IPS-11a (cell line): ENCODE measurements at regions not wholly inside any gene's neighbourhood (a gene's known extent, or its start where the extent isn't known, plus 50 kb on each side); places are given as distances from the start of the nearest gene placed in this dataset.
"Not testable (repeated sequence)": the region's sequence is repeated elsewhere in the genome, so short reads cannot be mapped to it uniquely, and the experiment has no call there.

ENCODE experiments used
- H3K4me3 ChIP-seq: one replicate; pipeline ENCODE4 v1.5.1; 2013; ENCODE audit warnings: low read depth, low read length, control low read depth

DNA sequence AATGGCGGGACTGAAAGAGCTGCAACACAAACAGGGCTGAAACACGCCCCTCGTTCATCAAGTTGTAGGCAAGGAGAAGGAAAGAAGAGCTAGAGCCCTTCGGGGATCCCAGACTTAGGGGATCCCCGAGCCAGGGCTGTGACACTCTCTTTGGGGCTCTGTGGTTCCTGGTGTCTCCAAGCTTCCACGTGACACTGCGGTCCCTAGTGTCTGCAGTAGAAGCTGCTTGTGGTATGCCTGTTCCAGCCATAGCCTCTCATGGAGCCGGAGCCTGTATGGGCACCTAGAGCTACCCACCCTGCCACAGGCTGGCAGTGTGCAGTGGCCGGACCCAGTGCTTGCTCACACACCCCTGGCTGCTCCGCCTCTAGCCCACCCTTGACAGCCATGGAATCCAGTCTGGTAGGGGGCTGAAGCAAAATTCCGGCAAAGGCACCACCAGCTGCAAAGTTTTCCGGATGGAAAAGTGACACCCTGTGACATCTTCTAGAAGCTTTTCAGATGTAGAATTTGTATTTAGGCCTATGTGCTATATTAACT, 1439.6 kb upstream of the ACO1 start:
- no peak overlapping the region for H3K4me3 ChIP-seq

DNA sequence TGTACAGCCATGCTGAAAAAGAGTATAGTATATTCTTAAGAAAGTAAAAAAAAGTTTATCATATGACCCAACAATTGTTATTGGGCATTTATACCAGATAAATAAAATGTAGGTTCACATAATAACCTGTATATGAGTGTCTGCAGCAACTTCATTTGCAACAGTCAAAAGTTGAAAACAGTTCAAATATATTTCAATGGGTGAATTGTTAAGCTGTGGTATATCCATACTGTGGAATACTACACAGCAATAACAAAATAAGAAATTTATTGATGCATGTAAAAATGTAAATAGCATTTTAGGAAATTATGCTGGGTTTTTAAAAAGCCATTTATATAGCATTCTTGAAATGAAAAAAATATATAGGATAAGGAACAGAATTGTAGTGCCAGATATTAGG, 1420.1 kb upstream of the ACO1 start:
- H3K4me3 ChIP-seq = no peak overlapping the region

DNA sequence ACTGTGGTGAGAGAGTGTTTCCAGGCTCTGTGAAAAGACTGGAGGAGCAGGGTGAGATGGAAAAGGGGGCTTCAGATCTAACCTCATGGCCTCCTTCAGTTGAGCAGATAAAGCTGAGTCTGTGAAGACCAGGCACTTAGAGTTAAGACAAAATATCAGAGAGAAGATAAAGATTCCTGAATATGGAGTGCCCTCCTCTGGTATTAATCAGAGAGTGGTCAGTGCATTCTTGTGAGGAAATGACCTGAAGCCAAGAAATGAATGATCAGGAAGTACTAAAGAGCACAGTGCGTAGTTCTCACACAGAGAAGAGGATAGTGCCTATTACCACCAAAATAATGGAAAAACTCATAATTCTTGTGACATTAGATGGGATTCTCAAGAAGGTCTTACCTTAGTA, 1417.0 kb upstream of the ACO1 start:
- H3K4me3 ChIP-seq = no peak overlapping the region

DNA sequence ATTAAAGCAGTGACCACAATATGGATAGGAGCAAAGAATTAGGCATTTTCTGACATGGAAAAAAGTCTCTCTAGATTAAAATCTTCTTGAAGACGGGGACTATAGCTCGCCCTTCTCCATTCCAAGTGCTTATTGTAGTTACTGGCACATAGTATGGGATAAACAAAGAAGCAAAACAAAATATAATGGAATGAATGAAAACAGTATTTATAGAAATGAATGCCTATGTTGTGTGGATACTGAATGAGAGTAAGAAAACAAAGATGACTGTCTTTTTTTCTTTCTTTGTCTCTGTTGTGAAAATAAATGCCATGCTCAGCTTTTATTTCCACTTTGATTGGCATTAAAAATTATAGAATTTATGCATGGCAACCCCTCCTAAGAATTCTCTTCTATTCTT, 1414.3 kb upstream of the ACO1 start:
- H3K4me3 ChIP-seq = no peak overlapping the region

DNA sequence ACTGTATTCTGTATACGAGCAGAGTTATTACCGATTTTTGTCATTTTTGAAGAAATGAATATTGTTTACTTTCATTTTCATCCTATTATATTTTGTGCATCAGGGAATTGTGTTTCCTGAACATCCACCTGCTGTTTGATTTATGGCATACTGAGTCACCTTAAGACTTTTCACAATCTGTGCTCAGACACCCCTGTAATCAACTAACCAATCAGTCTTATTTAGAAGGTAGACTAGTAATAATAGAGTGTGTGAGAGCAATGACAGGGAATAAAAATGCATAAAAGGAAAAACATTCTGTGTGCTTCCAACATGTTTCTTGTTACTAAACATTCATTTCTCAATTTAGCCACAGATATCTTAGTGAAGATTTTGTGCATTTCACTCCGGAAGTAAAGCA, 1413.6 kb upstream of the ACO1 start:
- H3K4me3 ChIP-seq = no peak overlapping the region

DNA sequence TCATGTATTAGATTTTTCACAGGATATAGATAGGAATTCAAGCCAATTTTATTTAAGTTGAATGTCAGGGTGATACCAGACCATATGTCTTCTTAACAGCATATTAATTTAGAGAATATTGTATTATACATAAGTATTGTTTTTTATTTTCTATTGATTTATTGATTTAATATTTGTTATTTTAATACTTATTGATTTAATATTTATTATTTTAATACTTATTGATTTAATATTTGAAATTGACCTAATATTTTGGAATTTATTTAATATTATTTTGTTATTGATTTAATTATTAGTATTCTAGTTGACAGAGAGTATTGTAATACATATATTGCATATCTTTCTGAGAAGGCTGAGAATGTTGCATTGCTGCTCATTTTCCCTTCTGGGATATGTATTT, 1411.8 kb upstream of the ACO1 start:
- no peak overlapping the region for H3K4me3 ChIP-seq

DNA sequence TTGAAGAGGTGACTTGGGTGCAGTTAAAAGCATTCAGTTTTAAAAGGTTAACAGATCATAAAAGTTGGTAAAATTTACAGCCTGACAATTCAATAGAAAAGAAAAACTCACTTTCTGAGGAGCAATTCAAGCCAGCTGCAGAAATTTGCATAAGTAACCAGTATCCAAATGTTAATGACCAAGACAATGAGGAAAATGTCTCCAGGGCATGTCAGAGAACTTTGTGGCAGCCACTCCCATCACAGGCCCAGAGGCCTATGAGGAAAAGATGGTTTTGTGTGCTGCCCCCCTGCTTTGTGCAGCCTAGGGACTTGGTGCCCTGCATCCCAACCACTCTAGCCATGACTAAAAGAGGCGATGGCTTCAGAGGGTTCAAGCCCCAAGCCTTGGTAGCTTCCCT, 1406.5 kb upstream of the ACO1 start:
- H3K4me3 ChIP-seq = no peak overlapping the region

DNA sequence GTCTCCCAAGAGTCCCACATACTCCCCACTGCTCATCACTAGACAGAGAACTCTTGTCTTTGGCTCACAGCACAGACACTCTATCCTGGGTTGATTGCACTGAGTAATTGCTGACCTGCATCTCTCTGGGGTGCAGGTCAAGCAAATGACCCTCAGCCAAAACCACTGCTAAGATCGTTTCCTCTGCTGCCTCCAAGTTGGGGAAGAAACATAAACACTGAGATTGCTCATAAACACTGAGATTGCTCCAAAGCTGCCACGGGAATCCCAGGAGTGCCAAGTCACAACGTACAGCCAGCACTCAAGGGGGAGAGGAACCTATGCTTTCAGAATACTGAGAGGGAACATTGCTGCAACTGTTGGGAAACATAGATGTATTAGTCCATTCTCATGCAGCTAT, 1402.1 kb upstream of the ACO1 start:
- no peak overlapping the region for H3K4me3 ChIP-seq

DNA sequence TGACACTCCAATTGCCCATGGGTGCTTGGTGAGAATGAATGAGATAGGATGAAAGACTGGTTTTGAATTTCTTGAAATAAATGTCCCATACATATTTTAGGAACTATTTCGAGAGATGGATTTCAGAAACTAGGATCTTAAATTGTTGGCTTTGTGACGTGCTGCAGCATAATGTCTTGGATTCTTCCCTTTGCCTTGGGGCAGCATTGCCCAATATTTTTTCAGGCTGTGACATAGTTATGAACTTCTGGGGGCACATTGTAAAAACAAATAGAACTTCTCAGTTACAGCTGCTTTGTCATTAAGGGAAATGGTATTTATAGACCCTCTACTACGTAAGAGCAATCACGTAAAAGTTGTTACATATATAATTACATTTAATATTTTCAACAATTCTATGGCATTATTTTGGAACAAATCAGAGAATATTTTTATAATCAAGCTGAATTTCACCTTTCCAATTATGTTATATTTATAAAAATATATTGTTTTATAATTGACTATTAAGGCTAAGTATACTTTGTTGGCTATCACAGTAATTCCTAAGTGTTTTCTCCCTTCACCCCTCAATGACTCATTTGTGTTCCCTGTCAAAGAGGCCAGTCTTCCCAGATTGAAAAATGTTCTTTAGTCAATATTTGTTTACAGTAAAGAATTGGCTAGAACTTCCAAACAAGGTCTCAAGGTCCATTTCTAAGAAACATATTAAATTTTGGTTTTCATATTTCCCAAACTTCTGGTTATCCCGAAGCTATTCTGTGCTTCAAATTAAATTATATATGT, 1388.3 kb upstream of the ACO1 start:
- no peak overlapping the region for H3K4me3 ChIP-seq

DNA sequence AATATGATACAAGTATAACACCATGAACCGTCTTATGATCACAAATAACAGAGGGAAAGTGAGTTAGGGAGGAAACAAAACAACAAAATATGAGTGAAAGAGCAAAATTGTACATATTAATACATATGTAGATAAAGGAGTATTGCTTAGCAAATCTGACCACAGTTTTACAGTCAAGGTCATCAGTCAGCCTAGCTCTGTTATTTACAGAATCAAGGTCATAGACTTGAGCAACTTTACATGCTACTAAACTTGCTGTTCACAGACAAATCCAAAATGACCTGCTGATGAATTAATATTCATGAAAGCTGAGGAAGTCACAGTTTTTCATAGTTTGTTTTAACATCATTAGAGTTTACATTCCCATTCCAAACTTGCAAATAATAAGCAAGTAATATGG, 1387.7 kb upstream of the ACO1 start:
- H3K4me3 ChIP-seq = no peak overlapping the region

DNA sequence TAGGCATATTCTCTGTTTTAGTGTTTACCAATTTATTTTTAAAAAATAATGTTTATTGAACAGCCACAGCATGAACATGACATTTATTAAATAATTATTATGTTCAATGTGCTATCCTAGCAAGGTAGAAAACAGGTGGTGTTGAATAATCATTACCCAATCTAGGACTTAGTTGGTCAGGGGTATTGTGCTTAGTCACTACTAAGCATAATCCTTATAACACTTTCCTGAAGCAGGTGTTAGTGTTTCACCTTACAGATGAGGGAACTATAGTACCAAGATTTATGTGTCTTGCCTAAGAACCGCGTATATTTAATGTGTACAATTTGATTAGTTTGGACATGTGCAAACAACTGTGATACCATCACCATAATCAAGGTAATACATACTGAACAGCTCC, 1387.2 kb upstream of the ACO1 start:
- H3K4me3 ChIP-seq = no peak overlapping the region

DNA sequence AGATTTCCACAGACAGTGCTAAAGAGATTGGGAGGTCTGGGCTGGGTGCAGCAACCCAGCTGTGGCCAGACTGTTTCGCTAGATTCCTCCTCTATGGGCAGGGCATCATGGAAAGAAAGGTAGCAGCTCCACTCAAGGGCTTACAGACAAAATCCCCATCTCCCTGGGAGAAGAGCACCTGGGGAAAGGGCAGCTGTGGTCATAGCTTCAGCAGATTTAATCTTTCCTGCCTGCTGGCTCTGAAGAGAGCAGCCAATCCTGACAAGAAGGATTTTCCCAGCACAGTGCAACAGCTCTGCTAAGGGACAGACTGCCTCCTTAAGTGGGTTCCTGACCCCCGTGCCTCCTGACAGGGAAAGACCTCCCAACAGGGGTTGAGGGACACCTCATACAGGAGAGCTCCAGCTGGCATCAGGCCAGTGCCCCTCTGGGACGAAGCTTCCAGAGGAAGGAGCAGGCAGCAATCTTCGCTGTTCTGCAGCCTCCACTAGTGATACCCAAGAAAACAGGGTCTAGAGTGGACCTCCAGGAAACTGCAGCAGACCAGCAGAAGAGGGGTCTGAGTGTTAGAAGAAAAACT, 1379.3 kb upstream of the ACO1 start:
- no peak overlapping the region for H3K4me3 ChIP-seq

DNA sequence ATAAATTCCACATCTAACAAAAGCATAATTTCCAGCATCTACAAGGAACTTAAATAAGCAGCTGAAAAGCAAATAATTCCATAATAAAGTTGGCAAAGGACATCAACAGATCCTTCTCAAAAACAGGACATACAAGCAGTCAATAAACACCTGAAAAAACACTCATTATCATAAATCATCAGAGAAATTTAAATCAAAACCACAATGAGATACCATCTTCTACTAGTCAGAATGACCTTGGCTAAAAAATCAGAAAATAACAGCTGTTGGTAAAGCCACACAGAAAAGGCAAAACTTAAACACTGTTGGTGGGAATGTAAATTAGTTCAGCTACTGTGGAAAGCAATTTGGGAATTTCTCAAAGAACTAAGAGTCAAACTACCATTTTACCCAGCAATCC, 1371.1 kb upstream of the ACO1 start:
- H3K4me3 ChIP-seq = no peak overlapping the region

DNA sequence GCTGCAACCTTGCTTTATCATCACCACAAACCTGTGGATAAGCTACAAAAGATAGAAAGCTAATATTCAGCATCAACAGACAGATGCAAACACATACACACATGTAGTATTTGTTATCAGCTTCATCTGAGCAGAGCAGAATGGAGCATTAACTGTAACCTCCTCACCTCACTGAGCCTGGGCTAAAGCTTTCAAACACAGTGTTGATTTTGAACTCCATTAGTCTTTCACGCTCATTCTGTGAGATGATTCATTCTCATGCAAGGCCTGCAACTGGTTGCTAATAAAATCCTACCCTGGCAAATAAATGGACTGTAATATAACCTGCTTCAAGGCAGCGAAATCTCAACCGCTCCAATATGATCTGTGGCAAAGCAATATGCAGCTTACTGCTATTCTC, 1360.6 kb upstream of the ACO1 start:
- H3K4me3 ChIP-seq = no peak overlapping the region

DNA sequence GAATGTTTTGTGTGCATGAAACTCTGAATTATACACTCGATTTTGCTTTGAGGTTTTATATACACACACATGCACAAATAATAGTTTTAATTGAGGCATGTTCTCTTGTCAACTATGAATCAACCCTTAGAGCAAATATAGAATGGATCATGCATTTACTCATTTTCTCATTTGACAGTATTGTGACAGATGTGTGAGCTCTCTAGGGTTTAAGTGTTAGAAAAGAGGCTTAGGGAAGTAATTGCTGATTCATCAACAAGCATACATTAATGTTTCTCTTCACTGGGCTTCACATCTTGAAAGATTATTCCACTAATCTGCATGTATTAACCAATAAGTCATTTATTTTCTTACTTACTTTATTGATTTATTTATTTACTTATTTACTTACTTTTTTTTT, 1356.8 kb upstream of the ACO1 start:
- H3K4me3 ChIP-seq = no peak overlapping the region

DNA sequence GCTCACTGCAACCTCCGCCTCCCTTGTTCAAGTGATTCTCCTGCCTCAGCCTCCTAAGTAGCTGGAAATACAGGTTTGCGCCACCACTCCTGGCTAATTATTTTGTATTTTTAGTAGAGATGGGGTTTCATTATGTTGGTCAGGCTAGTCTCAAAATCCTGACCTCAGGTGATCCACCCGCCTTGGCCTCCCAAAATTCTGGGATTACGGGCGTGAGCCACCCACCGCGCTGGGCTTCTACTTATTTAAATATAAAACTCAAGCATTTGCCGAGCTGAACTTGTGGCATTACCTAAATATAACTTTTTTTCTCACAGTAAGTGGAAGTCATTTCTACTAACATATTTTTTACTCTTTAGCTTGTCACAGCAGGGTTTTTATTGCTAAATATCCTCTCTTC, 1356.3 kb upstream of the ACO1 start:
- H3K4me3 ChIP-seq = no peak overlapping the region

DNA sequence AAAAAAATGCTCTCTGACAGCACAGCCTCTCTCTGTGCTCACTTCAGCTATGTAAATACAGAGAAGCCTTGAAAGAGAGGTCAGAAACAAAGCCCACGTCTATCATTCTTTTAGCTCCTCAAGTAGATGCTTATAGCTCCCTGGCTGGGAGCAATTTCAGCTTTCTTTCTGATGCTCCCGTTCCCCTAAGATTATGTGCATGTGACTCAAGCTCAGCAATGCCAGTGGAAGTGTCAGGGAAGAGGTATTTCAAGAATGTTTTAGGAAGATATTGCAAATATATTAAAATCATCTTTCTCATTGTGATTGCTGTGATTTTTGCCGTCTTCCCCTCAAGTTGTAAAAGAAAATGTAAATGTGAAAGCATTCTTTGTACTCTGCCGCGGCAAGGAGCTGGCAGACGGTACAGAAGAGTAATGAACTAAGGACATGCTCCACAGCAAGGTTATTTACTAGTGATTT, 1353.7 kb upstream of the ACO1 start:
- H3K4me3 ChIP-seq = no peak overlapping the region

DNA sequence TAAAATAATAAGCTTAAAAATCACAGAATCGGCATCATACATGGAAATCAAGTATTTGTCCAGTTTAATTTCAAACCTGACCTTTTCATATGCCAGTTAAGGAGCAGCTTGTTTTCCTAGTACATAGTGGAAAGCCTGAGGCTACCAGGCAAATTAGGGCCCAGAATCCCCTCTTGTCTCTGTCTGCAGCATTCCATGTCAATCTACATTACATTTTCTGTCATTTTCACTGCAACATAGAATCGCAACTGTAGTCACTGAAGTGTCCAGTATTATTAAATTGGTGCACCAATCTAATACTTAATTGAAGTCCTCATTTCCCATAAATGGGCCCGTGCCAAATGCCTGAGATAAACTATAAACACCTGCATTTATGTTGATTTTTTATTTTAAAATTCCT, 1352.2 kb upstream of the ACO1 start:
- no peak overlapping the region for H3K4me3 ChIP-seq

DNA sequence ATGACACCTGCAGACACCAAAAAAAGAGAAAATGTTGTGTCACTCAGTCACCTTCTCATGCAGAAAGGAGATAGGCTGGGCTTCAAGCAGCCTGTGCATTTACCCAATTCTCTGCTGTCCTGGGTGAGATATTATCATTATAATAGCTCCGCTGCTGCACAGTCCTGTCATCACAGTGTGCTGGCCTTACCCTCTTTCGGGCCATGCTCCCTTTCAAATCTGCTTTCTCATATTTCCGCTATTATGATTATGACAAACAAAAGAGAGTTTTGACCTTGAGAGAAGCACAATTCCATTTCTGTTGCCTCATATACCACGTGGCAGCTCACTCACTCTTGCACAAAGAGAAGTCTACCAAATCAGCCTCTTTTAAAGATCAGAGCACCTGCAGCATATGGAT, 1350.1 kb upstream of the ACO1 start:
- no peak overlapping the region for H3K4me3 ChIP-seq

DNA sequence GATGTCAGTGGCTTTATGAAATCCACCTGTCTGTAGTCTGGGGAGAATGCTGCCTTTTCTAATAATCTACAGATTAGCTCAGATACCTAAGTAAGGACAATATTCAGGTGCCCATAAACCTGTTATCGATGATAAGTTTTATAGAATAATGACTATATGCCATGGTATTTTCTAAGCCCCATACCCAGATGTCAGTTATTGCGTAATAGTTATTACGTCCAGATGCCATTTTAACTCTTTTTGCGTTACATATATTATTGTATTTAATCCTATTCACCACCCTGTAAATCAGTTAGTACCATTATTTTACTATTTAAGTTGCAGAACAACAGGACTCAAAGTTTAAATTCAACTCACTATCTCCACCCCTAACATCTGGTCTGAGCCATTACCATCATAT, 1343.9 kb upstream of the ACO1 start:
- H3K4me3 ChIP-seq = no peak overlapping the region

DNA sequence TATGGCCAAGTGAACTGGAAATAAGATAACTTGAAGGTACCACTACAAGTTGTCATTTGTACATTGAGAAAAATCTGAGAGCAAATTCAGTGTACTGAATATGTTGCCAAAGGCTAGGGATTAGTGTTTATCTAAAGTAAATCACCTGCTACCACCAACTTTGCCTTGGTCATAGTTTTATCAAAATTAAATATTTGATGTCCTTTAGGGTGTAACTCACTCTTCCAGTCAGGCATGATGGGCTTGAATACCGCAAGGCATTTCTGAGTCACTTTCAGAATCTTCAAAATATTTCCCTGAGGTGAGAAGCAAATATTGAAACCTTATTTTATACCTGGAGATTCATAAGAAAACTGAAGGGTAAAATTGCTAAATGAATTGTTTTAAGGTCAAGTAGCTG, 1338.6 kb upstream of the ACO1 start:
- H3K4me3 ChIP-seq = no peak overlapping the region

DNA sequence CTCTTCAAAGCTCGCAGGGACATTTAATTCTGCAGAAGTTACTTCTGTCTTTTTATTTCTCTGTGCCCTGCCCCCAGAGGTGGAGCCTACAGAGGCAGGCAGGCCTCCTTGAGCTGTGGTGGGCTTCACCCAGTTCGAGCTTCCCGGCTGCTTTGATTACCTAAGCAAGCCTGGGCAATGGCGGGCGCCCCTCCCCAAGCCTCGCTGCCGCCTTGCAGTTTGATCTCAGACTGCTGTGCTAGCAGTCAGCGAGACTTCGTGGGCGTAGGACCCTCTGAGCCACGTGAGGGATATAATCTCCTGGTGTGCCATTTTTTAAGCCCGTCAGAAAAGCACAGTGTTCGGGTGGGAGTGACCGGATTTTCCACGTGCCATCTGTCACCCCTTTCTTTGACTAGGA, 1322.9 kb upstream of the ACO1 start:
- not testable (repeated sequence) for H3K4me3 ChIP-seq

DNA sequence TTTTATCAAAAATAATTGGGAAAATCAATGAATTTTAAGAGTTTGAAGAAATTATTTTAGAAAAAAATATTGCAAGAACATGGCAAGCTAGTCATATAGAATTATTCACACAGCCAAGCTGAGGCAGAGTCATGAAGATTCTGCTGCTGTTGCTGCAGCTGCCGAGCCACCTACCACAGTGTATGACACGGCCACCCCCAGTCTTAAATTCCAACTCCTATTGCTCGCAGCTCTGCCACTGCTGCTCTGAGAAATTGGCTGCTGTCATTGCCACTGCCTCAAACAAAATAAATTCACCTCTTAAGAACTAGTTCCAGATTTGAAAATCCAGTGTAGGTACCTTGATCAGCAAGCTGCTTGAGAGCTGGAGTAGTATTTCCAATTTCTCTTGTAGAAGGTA, 1318.8 kb upstream of the ACO1 start:
- H3K4me3 ChIP-seq = no peak overlapping the region
